NCI-H1092 treated with DMSO at 0.1 percent for 48 hours (cell line): ENCODE measurements at regions not wholly inside any gene's neighbourhood (a gene's known extent, or its start where the extent isn't known, plus 50 kb on each side); places are given as distances from the start of the nearest gene placed in this dataset.
"Not testable (repeated sequence)": the region's sequence is repeated elsewhere in the genome, so short reads cannot be mapped to it uniquely, and the experiment has no call there.

ENCODE experiments used
- DNase-seq: peaks from one replicate; lab custom pipeline; 2025; lab: John Stamatoyannopoulos, UW

- no peak for DNase-seq
Measured at GRCh38 chr7:136325027-136325426, 347.9 kb upstream of the MTPN start.

- no peak for DNase-seq
Measured at GRCh38 chr7:136324073-136324704, 347.0 kb upstream of the MTPN start.

GRCh38 chr7:136312592-136312991, 335.4 kb upstream of the MTPN start:
- DNase-seq = no peak

GRCh38 chr7:136309407-136309806, 332.2 kb upstream of the MTPN start:
- DNase-seq = no peak

GRCh38 chr7:136308230-136308629, 331.1 kb upstream of the MTPN start:
- no peak for DNase-seq

GRCh38 chr7:136303162-136303561, 326.0 kb upstream of the MTPN start:
- no peak for DNase-seq

- no peak for DNase-seq
Measured at GRCh38 chr7:136302049-136302448, 324.9 kb upstream of the MTPN start.

GRCh38 chr7:136294977-136295376, 317.8 kb upstream of the MTPN start:
- no peak for DNase-seq

GRCh38 chr7:136293841-136294391, 316.8 kb upstream of the MTPN start:
- no peak for DNase-seq

GRCh38 chr7:136293272-136293671, 316.1 kb upstream of the MTPN start:
- DNase-seq = no peak

- DNase-seq = no peak
Measured at GRCh38 chr7:136292365-136292764, 315.2 kb upstream of the MTPN start.

- no peak for DNase-seq
Measured at GRCh38 chr7:136290351-136290750, 313.2 kb upstream of the MTPN start.

GRCh38 chr7:136278057-136278456, 300.9 kb upstream of the MTPN start:
- DNase-seq = no peak

GRCh38 chr7:136275794-136276193, 298.6 kb upstream of the MTPN start:
- DNase-seq = no peak

GRCh38 chr7:136274636-136275345, 297.6 kb upstream of the MTPN start:
- DNase-seq = no peak

- no peak for DNase-seq
Measured at GRCh38 chr7:136272934-136273333, 295.8 kb upstream of the MTPN start.

- no peak for DNase-seq
Measured at GRCh38 chr7:136267822-136268221, 290.7 kb upstream of the MTPN start.

GRCh38 chr7:136266457-136266856, 289.3 kb upstream of the MTPN start:
- DNase-seq = no peak

GRCh38 chr7:136264304-136264703, 287.1 kb upstream of the MTPN start:
- not testable (repeated sequence) for DNase-seq

- DNase-seq = not testable (repeated sequence)
Measured at GRCh38 chr7:136263112-136263860, 286.1 kb upstream of the MTPN start.

GRCh38 chr7:136260591-136260990, 283.4 kb upstream of the MTPN start:
- not testable (repeated sequence) for DNase-seq

- DNase-seq = no peak
Measured at GRCh38 chr7:136259074-136259473, 281.9 kb upstream of the MTPN start.

- DNase-seq = no peak
Measured at GRCh38 chr7:136256491-136256890, 279.3 kb upstream of the MTPN start.
